ENCODE measurements at regions not wholly inside any gene's neighbourhood (a gene's known extent, or its start where the extent isn't known, plus 50 kb on each side); places are given as distances from the start of the nearest gene placed in this dataset.

- TF ChIP-seq, protein P1, sequence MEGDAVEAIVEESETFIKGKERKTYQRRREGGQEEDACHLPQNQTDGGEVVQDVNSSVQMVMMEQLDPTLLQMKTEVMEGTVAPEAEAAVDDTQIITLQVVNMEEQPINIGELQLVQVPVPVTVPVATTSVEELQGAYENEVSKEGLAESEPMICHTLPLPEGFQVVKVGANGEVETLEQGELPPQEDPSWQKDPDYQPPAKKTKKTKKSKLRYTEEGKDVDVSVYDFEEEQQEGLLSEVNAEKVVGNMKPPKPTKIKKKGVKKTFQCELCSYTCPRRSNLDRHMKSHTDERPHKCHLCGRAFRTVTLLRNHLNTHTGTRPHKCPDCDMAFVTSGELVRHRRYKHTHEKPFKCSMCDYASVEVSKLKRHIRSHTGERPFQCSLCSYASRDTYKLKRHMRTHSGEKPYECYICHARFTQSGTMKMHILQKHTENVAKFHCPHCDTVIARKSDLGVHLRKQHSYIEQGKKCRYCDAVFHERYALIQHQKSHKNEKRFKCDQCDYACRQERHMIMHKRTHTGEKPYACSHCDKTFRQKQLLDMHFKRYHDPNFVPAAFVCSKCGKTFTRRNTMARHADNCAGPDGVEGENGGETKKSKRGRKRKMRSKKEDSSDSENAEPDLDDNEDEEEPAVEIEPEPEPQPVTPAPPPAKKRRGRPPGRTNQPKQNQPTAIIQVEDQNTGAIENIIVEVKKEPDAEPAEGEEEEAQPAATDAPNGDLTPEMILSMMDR (IDR thresholded peaks at IDR 0.05), result no peak
- DNase-seq (no peak), ATAC-seq (no peak)
- Histone ChIP-seq H3K9me3 (peaks cover 0 to 7% of the 10 kb centered on the region in 2 donors), H3K4me3 (no peak overlapping the region), H3K4me1 (no peaks in the 10 kb centered on the region), H3K27ac (no peak overlapping the region), H3K27me3 (no peaks in the 10 kb centered on the region), H3K36me3 (no peaks in the 10 kb centered on the region)
- intact Hi-C loops (cut with DNase I), result no loop called here
These were observed 286.7 kb downstream of the TFAP2B start for GRCh38 chr6:51105357-51105756.

GRCh38 chr6:51107769-51108203 is 289.1 kb downstream of the TFAP2B start:
- Histone ChIP-seq H3K4me3 (no peak overlapping the region), H3K27me3 (no peaks in the 10 kb centered on the region), H3K4me1 (no peaks in the 10 kb centered on the region), H3K9me3 (peaks cover 0 to 7% of the 10 kb centered on the region in 2 donors), H3K27ac (no peak overlapping the region), H3K36me3 (no peaks in the 10 kb centered on the region)
- no peak for ATAC-seq
- no peak for DNase-seq
- TF ChIP-seq, protein P1 (IDR thresholded peaks at IDR 0.05), result no peak
- intact Hi-C loops (cut with DNase I), result no loop called here

- Histone ChIP-seq H3K9me3 (peaks cover 0 to 7% of the 10 kb centered on the region in 2 donors), H3K4me3 (no peak overlapping the region), H3K36me3 (no peaks in the 10 kb centered on the region), H3K4me1 (no peaks in the 10 kb centered on the region), H3K27ac (no peak overlapping the region), H3K27me3 (no peaks in the 10 kb centered on the region)
- ATAC-seq (no peak), DNase-seq (no peak)
- TF ChIP-seq, protein P1 (IDR thresholded peaks at IDR 0.05), result no peak
- intact Hi-C loops (cut with DNase I), result no loop called here
These were observed 290.0 kb downstream of the TFAP2B start for GRCh38 chr6:51108563-51109234.

DNA sequence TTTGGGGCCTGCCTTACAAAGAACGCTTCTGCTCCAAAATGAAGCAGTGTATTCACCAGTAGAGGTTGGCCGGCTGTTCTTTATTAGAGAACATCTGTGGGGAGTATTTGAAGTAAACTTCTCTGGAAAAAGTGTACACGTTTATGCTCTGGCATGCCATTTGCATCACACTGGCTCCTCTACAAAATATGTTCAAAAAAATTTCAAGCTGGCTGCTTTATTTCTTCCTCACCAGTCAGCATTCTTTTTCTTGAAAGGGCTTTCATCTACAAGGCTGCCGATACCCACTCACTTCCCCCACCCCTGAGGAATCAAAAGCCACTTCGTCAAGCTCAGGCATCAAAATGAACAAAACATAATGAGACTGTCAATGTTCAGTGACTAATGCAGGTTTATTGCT is 294.1 kb downstream of the TFAP2B start:
- intact Hi-C loops (cut with DNase I), result no loop called here
- Histone ChIP-seq H3K4me1 (no peaks in the 10 kb centered on the region), H3K4me3 (no peak overlapping the region), H3K9me3 (peaks cover 0 to under 1% of the 10 kb centered on the region in 2 donors), H3K27ac (no peak overlapping the region), H3K27me3 (no peaks in the 10 kb centered on the region), H3K36me3 (no peaks in the 10 kb centered on the region)
- DNase-seq (no peak), ATAC-seq (no peak)
- TF ChIP-seq, protein P1 (IDR thresholded peaks at IDR 0.05), result no peak

DNA sequence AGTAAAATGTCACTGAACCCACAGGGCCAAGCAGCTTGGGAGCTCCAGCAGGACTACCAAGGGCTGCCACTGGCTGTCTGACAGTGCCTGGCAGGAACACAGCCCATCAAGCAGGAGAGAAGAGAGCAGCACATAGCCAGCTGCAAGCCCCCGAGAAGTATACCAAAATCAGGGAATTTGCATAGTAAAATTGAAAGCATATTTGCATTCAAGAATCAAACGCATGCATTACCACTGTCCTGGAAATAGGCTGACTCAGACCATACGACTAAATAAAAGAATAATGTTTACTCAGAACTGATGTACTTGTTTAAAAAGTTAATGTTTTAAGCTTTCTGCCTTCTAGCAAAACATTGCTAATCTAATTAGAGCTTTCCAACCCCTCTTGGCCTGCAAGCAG is 298.1 kb downstream of the TFAP2B start:
- TF ChIP-seq, protein P1 (IDR thresholded peaks at IDR 0.05), result no peak
- H3K27me3 ChIP-seq, result no peaks in the 10 kb centered on the region
- no peak overlapping the region for H3K4me3 ChIP-seq
- H3K9me3 ChIP-seq, result no peaks in the 10 kb centered on the region
- no peak for DNase-seq
- no peak overlapping the region for H3K27ac ChIP-seq
- no peaks in the 10 kb centered on the region for H3K4me1 ChIP-seq
- no peaks in the 10 kb centered on the region for H3K36me3 ChIP-seq
- ATAC-seq, result no peak
- intact Hi-C loops (cut with DNase I), result no loop called here

Measured in left lung (tissue), 4 donors.